Caco-2 (cell line): ENCODE measurements at regions not wholly inside any gene's neighbourhood (a gene's known extent, or its start where the extent isn't known, plus 50 kb on each side); places are given as distances from the start of the nearest gene placed in this dataset.

Experiments used
- BruUV-seq: library from RNA; stranded (reverse); fragments of 400-500 nt; replicated peaks from 2 replicates; lab custom pipeline; 2021; lab: Mats Ljungman, UMichigan
- CTCF ChIA-PET: fragments of 300-600 bp; sonication (Branson Sonifier 250); formaldehyde crosslinking; loops from one replicate; lab custom pipeline; 2022; ENCODE audit warnings: antibody characterized with exemption; lab: Charles Lee
- POLR2A ChIA-PET: fragments of 300-600 bp; sonication (Branson Sonifier 250); formaldehyde crosslinking; loops from one replicate; lab custom pipeline; 2022; ENCODE audit warnings: antibody characterized with exemption; lab: Charles Lee
- DNase-seq, 2 experiments: peaks; one replicate each; pipeline versions ENCODE4 v3.0.0 to v3.0.0-alpha.2; 2020 to 2022
- H3K27me3 ChIP-seq: replicated peaks from 2 replicates; pipeline ENCODE4 v1.6.0; 2011; ENCODE audit warnings: low read length; ENCODE audit not compliant: control insufficient read depth, insufficient read depth
- H3K36me3 ChIP-seq: 2 replicates; pipeline ENCODE4 v1.5.1; 2011; ENCODE audit warnings: low read length; ENCODE audit not compliant: control insufficient read depth, insufficient read depth
- H3K4me1 ChIP-seq: fragments of 250-450 bp; sonication (Bioruptor Pico); 2 replicates; pipeline ENCODE4 v1.5.1; 2020; ENCODE audit warnings: mild to moderate bottlenecking
- H3K4me3 ChIP-seq: 2 replicates; pipeline ENCODE4 v1.5.1; 2011; ENCODE audit warnings: low read depth, mild to moderate bottlenecking, control low read depth, low read length
- H3K9me3 ChIP-seq: fragments of 250-450 bp; sonication (Bioruptor Pico); 2 replicates; pipeline ENCODE4 v1.5.1; 2020; ENCODE audit warnings: mild to moderate bottlenecking, moderate library complexity
- H3K27ac Mint-ChIP-seq: one replicate; pipeline ENCODE4 v1.8.0; 2022; ENCODE audit warnings: mixed read lengths; ENCODE audit not compliant: unreplicated experiment
- H3K27me3 Mint-ChIP-seq: one replicate; pipeline ENCODE4 v1.8.0; 2022; ENCODE audit warnings: mixed read lengths; ENCODE audit not compliant: insufficient read depth, unreplicated experiment
- H3K36me3 Mint-ChIP-seq: one replicate; pipeline ENCODE4 v1.8.0; 2022; ENCODE audit warnings: mild to moderate bottlenecking, mixed read lengths; ENCODE audit not compliant: insufficient read depth, unreplicated experiment
- H3K4me1 Mint-ChIP-seq: one replicate; pipeline ENCODE4 v1.8.0; 2022; ENCODE audit warnings: low read depth, mixed read lengths; ENCODE audit not compliant: unreplicated experiment
- H3K4me3 Mint-ChIP-seq: one replicate; pipeline ENCODE4 v1.8.0; 2022; ENCODE audit warnings: mild to moderate bottlenecking, moderate library complexity, mixed read lengths; ENCODE audit not compliant: unreplicated experiment
- H3K9me3 Mint-ChIP-seq: one replicate; pipeline ENCODE4 v1.8.0; 2022; ENCODE audit warnings: mixed read lengths; ENCODE audit not compliant: unreplicated experiment
- intact Hi-C: fragments of 100-400 bp; cut with micrococcal nuclease; formaldehyde crosslinking; loops from one replicate; pipeline ENCODE4 v1.10.0; 2022; ENCODE audit not compliant: unreplicated experiment
- TF ChIP-seq, protein P1 (sequence below), 2 experiments: fragments of 200-600 bp in 1 of 2; IDR thresholded peaks; 1 replicate in 1 of 2; 2 replicates in 1 of 2; pipeline versions ENCODE4 v1.5.1 to v1.8.0; 2011 to 2022; ENCODE audit warnings: antibody characterized with exemption in 1 of 2, control low read depth in 1 of 2, inconsistent platforms in 1 of 2, low read depth in 1 of 2, low read length in 1 of 2, mild to moderate bottlenecking in 1 of 2, moderate library complexity in 1 of 2; ENCODE audit not compliant: insufficient read depth in 1 of 2, severe bottlenecking in 1 of 2, unreplicated experiment in 1 of 2

DNA sequence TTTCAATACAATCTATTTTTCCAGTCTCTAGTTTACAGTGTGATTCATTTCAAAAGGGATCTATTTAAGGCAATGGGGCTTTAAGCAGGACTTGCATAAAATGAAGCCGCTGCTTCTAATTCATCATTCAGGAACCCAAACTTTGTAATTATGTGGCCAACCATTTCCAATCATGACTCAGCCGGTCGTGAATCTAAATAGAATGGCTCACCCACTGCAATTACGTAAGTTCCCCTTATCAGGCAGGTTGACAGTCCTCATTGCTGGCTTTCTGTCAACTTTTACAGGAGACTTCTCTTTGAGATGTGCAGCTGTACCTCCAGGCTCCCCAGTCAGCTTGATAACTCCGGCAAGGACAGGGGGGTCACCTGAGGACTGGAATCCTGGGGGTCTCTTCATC is 152.8 kb upstream of the DAP start:
- no peak overlapping the region for H3K4me3 ChIP-seq
- H3K4me3 Mint-ChIP-seq, result no peak overlapping the region
- POLR2A ChIA-PET, result no interaction called here
- no peaks in the 10 kb centered on the region for H3K9me3 Mint-ChIP-seq
- no peak for DNase-seq
- H3K27ac Mint-ChIP-seq, result no peak overlapping the region
- TF ChIP-seq, protein P1, sequence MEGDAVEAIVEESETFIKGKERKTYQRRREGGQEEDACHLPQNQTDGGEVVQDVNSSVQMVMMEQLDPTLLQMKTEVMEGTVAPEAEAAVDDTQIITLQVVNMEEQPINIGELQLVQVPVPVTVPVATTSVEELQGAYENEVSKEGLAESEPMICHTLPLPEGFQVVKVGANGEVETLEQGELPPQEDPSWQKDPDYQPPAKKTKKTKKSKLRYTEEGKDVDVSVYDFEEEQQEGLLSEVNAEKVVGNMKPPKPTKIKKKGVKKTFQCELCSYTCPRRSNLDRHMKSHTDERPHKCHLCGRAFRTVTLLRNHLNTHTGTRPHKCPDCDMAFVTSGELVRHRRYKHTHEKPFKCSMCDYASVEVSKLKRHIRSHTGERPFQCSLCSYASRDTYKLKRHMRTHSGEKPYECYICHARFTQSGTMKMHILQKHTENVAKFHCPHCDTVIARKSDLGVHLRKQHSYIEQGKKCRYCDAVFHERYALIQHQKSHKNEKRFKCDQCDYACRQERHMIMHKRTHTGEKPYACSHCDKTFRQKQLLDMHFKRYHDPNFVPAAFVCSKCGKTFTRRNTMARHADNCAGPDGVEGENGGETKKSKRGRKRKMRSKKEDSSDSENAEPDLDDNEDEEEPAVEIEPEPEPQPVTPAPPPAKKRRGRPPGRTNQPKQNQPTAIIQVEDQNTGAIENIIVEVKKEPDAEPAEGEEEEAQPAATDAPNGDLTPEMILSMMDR (IDR thresholded peaks at IDR 0.05; ENCODE audit: insufficient read depth in 1 of 2, low read depth in 1 of 2, low read length in 1 of 2, severe bottlenecking in 1 of 2, unreplicated experiment in 1 of 2), result no peak
- peaks cover 24% of the 10 kb centered on the region for H3K27me3 Mint-ChIP-seq
- no peaks in the 10 kb centered on the region for H3K36me3 Mint-ChIP-seq
- H3K9me3 ChIP-seq, result no peaks in the 10 kb centered on the region
- no peaks in the 10 kb centered on the region; the same call in 1 of the 2 replicates for H3K27me3 ChIP-seq
- BruUV-seq, result no TSS peak
- H3K4me1 Mint-ChIP-seq, result no peaks in the 10 kb centered on the region
- H3K4me1 ChIP-seq, result no peaks in the 10 kb centered on the region
- no peaks in the 10 kb centered on the region for H3K36me3 ChIP-seq
- CTCF ChIA-PET, result no interaction called here
- intact Hi-C loops, result no loop called here

- Mint-ChIP-seq H3K36me3 (no peaks in the 10 kb centered on the region), H3K27me3 (peaks cover 22% of the 10 kb centered on the region), H3K4me1 (no peaks in the 10 kb centered on the region), H3K4me3 (no peak overlapping the region), H3K9me3 (no peaks in the 10 kb centered on the region), H3K27ac (no peak overlapping the region)
- no peaks in the 10 kb centered on the region; the same call in 1 of the 2 replicates for H3K27me3 ChIP-seq
- ChIA-PET CTCF (no interaction called here), POLR2A (no interaction called here)
- no peaks in the 10 kb centered on the region for H3K9me3 ChIP-seq
- no peaks in the 10 kb centered on the region for H3K36me3 ChIP-seq
- intact Hi-C loops, result no loop called here
- no peaks in the 10 kb centered on the region for H3K4me1 ChIP-seq
- DNase-seq, result no peak
- no peak overlapping the region for H3K4me3 ChIP-seq
- BruUV-seq, result no TSS peak
- TF ChIP-seq, protein P1 (IDR thresholded peaks at IDR 0.05; ENCODE audit: insufficient read depth in 1 of 2, low read depth in 1 of 2, low read length in 1 of 2, severe bottlenecking in 1 of 2, unreplicated experiment in 1 of 2), result no peak
Observed at GRCh38 chr5:10913181-10913810, 152.3 kb upstream of the DAP start.

GRCh38 chr5:10912435-10912834 is 151.4 kb upstream of the DAP start:
- Mint-ChIP-seq H3K36me3 (no peaks in the 10 kb centered on the region), H3K9me3 (no peaks in the 10 kb centered on the region), H3K27ac (no peak overlapping the region), H3K4me3 (no peak overlapping the region), H3K27me3 (peaks cover 24% of the 10 kb centered on the region), H3K4me1 (no peaks in the 10 kb centered on the region)
- CTCF ChIA-PET, result no interaction called here
- intact Hi-C loops, result no loop called here
- 0 out of 2 replicates have a peak, but pooled peaks cover 2% of the 10 kb centered on the region for H3K9me3 ChIP-seq
- no peaks in the 10 kb centered on the region for H3K4me1 ChIP-seq
- DNase-seq, result no peak
- H3K4me3 ChIP-seq, result no peak overlapping the region
- no TSS peak for BruUV-seq
- no peaks in the 10 kb centered on the region; the same call in 1 of the 2 replicates for H3K27me3 ChIP-seq
- POLR2A ChIA-PET, result no interaction called here
- no peaks in the 10 kb centered on the region for H3K36me3 ChIP-seq
- TF ChIP-seq, protein P1 (IDR thresholded peaks at IDR 0.05; ENCODE audit: insufficient read depth in 1 of 2, low read depth in 1 of 2, low read length in 1 of 2, severe bottlenecking in 1 of 2, unreplicated experiment in 1 of 2), result no peak
